ENCODE measurements at regions not wholly inside any gene's neighbourhood (a gene's known extent, or its start where the extent isn't known, plus 50 kb on each side); places are given as distances from the start of the nearest gene placed in this dataset.

GRCh38 chr2:149815941-149816340 lies 228.4 kb upstream of the MMADHC start:
- TF ChIP-seq, protein P1, sequence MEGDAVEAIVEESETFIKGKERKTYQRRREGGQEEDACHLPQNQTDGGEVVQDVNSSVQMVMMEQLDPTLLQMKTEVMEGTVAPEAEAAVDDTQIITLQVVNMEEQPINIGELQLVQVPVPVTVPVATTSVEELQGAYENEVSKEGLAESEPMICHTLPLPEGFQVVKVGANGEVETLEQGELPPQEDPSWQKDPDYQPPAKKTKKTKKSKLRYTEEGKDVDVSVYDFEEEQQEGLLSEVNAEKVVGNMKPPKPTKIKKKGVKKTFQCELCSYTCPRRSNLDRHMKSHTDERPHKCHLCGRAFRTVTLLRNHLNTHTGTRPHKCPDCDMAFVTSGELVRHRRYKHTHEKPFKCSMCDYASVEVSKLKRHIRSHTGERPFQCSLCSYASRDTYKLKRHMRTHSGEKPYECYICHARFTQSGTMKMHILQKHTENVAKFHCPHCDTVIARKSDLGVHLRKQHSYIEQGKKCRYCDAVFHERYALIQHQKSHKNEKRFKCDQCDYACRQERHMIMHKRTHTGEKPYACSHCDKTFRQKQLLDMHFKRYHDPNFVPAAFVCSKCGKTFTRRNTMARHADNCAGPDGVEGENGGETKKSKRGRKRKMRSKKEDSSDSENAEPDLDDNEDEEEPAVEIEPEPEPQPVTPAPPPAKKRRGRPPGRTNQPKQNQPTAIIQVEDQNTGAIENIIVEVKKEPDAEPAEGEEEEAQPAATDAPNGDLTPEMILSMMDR (IDR thresholded peaks at IDR 0.05) = no peak
- TF ChIP-seq POLR2A (IDR thresholded peaks at IDR 0.05) = no peak
